H9 (cell line): ENCODE measurements at regions not wholly inside any gene's neighbourhood (a gene's known extent, or its start where the extent isn't known, plus 50 kb on each side); places are given as distances from the start of the nearest gene placed in this dataset.

Experiments
- DNase-seq: peaks from one replicate; pipeline ENCODE4 v3.0.0-alpha.2; 2017
- H2AFZ ChIP-seq: one replicate; pipeline ENCODE4 v1.6.1; 2013; ENCODE audit warnings: mild to moderate bottlenecking, low read length, control low read depth, moderate library complexity
- H2AK5ac ChIP-seq: 2 replicates; pipeline ENCODE4 v1.6.1; 2013; ENCODE audit warnings: low read length, control low read depth, mixed read lengths; ENCODE audit not compliant: insufficient read length
- H2BK120ac ChIP-seq: one replicate; pipeline ENCODE4 v1.6.1; 2013; ENCODE audit warnings: low read depth, mild to moderate bottlenecking, low read length, control low read depth, inconsistent platforms; ENCODE audit not compliant: poor library complexity, severe bottlenecking
- H2BK12ac ChIP-seq: 2 replicates; pipeline ENCODE4 v1.6.1; 2013; ENCODE audit warnings: low read length, control low read depth, mixed read lengths, low read depth; ENCODE audit not compliant: insufficient read length
- H2BK15ac ChIP-seq: 2 replicates; pipeline ENCODE4 v1.6.1; 2013; ENCODE audit warnings: low read depth, low read length, control low read depth
- H2BK20ac ChIP-seq: one replicate; pipeline ENCODE4 v1.6.1; 2013; ENCODE audit warnings: low read depth, mild to moderate bottlenecking, low read length, control low read depth, inconsistent platforms; ENCODE audit not compliant: poor library complexity, severe bottlenecking
- H2BK5ac ChIP-seq: 2 replicates; pipeline ENCODE4 v1.6.1; 2013; ENCODE audit warnings: low read length, control low read depth, mixed read lengths; ENCODE audit not compliant: insufficient read length
- H3K14ac ChIP-seq: 2 replicates; pipeline ENCODE4 v1.6.1; 2013; ENCODE audit warnings: low read length, control low read depth; ENCODE audit not compliant: insufficient read depth
- H3K18ac ChIP-seq: 2 replicates; pipeline ENCODE4 v1.6.1; 2013; ENCODE audit warnings: low read depth, mild to moderate bottlenecking, mixed read lengths, low read length, control low read depth; ENCODE audit not compliant: insufficient read length
- H3K23ac ChIP-seq: 2 replicates; pipeline ENCODE4 v1.6.1; 2013; ENCODE audit warnings: low read length, control low read depth, mixed read lengths, low read depth; ENCODE audit not compliant: insufficient read length
- H3K23me2 ChIP-seq: 2 replicates; pipeline ENCODE4 v1.6.1; 2013; ENCODE audit warnings: low read depth, mild to moderate bottlenecking, mixed read lengths, low read length, control low read depth; ENCODE audit not compliant: insufficient read length, poor library complexity, severe bottlenecking
- H3K27ac ChIP-seq: 2 replicates; pipeline ENCODE4 v1.5.1; 2013; ENCODE audit warnings: low read length, control low read depth, mixed read lengths, low read depth; ENCODE audit not compliant: insufficient read length
- H3K27me3 ChIP-seq: 2 replicates; pipeline ENCODE4 v1.6.1; 2013; ENCODE audit warnings: low read length, control low read depth, inconsistent platforms; ENCODE audit not compliant: insufficient read depth
- H3K4ac ChIP-seq: 2 replicates; pipeline ENCODE4 v1.6.1; 2013; ENCODE audit warnings: low read depth, mild to moderate bottlenecking, control low read depth, inconsistent platforms, low read length, moderate library complexity
- H3K4me1 ChIP-seq: 2 replicates; pipeline ENCODE4 v1.6.1; 2013; ENCODE audit warnings: low read length, control low read depth, inconsistent platforms; ENCODE audit not compliant: insufficient read depth
- H3K4me2 ChIP-seq: 2 replicates; pipeline ENCODE4 v1.6.1; 2013; ENCODE audit warnings: low read length, control low read depth, mixed read lengths; ENCODE audit not compliant: insufficient read length, insufficient read depth
- H3K56ac ChIP-seq: 2 replicates; pipeline ENCODE4 v1.6.1; 2013; ENCODE audit warnings: low read depth, mild to moderate bottlenecking, mixed read lengths, low read length, control low read depth; ENCODE audit not compliant: insufficient read length
- H3K79me1 ChIP-seq: 2 replicates; pipeline ENCODE4 v1.6.1; 2013; ENCODE audit warnings: low read depth, mild to moderate bottlenecking, moderate library complexity, low read length, control low read depth, inconsistent platforms; ENCODE audit not compliant: insufficient read depth, poor library complexity, severe bottlenecking
- H3K79me2 ChIP-seq: 2 replicates; pipeline ENCODE4 v1.6.1; 2013; ENCODE audit warnings: low read length, control low read depth, inconsistent platforms; ENCODE audit not compliant: insufficient read depth
- H3K9ac ChIP-seq: 2 replicates; pipeline ENCODE4 v1.6.1; 2013; ENCODE audit warnings: low read length, control low read depth, mixed read lengths; ENCODE audit not compliant: insufficient read length; ENCODE audit errors: extremely low read depth
- H3K9me3 ChIP-seq: one replicate; pipeline ENCODE4 v1.6.1; 2013; ENCODE audit warnings: low read depth, low read length, inconsistent platforms; ENCODE audit not compliant: control insufficient read depth
- H3T11ph ChIP-seq: one replicate; pipeline ENCODE4 v1.6.1; 2013; ENCODE audit warnings: mild to moderate bottlenecking, low read length, control low read depth, inconsistent platforms
- H4K20me1 ChIP-seq: one replicate; pipeline ENCODE4 v1.6.1; 2013; ENCODE audit not compliant: control insufficient read depth, insufficient read length, insufficient read depth
- H4K5ac ChIP-seq: 2 replicates; pipeline ENCODE4 v1.6.1; 2013; ENCODE audit warnings: low read depth, mild to moderate bottlenecking, mixed read lengths, low read length, control low read depth; ENCODE audit not compliant: insufficient read length
- H4K8ac ChIP-seq: replicated peaks from 2 replicates; pipeline ENCODE4 v1.6.1; 2013; ENCODE audit warnings: low read length, control low read depth, mixed read lengths, low read depth; ENCODE audit not compliant: insufficient read length
- H4K91ac ChIP-seq: 2 replicates; pipeline ENCODE4 v1.6.1; 2013; ENCODE audit warnings: low read depth, mild to moderate bottlenecking, moderate library complexity, mixed read lengths, low read length, control low read depth; ENCODE audit not compliant: insufficient read length
- H3K27ac Mint-ChIP-seq, 3 experiments: 2 replicates in 2 of 3; 3 replicates in 1 of 3; pipeline ENCODE4 v1.8.0; 2020 to 2021; ENCODE audit warnings: mixed read lengths in 3 of 3, mild to moderate bottlenecking in 1 of 3, moderate library complexity in 1 of 3
- H3K27me3 Mint-ChIP-seq: 2 replicates; pipeline ENCODE4 v1.8.0; 2021; ENCODE audit warnings: low read depth, mild to moderate bottlenecking, moderate library complexity, mixed read lengths
- H3K36me3 Mint-ChIP-seq, 3 experiments: 2 replicates in 2 of 3; 3 replicates in 1 of 3; pipeline ENCODE4 v1.8.0; 2020 to 2021; ENCODE audit warnings: low read depth in 3 of 3, mixed read lengths in 3 of 3; ENCODE audit not compliant: insufficient read depth in 1 of 3
- H3K4me1 Mint-ChIP-seq, 2 experiments: 2 replicates each; pipeline ENCODE4 v1.8.0; 2020; ENCODE audit warnings: mixed read lengths in 2 of 2
- H3K4me3 Mint-ChIP-seq, 2 experiments: 2 replicates in 1 of 2; 3 replicates in 1 of 2; pipeline ENCODE4 v1.8.0; 2020 to 2021; ENCODE audit warnings: mild to moderate bottlenecking in 2 of 2, mixed read lengths in 2 of 2, moderate library complexity in 1 of 2
- H3K9me3 Mint-ChIP-seq, 2 experiments: 2 replicates in 1 of 2; 3 replicates in 1 of 2; pipeline ENCODE4 v1.8.0; 2020; ENCODE audit warnings: mild to moderate bottlenecking in 2 of 2, mixed read lengths in 2 of 2, moderate library complexity in 1 of 2
- CTCF ChIP-seq: fragments of 200-600 bp; sonication (generic); conservative IDR thresholded peaks from 3 replicates; pipeline ENCODE4 v1.8.0; 2021; ENCODE audit warnings: antibody characterized with exemption, mild to moderate bottlenecking
- WGBS: extraction: QIAGEN DNeasy Blood & Tissue Kit; methylation state at CpG from one replicate; pipeline ENCODE4 v1.1.7; 2013; ENCODE audit warnings: missing lambda C conversion rate, low lambda C conversion rate, mixed read lengths; ENCODE audit not compliant: insufficient read length; ENCODE audit errors: extremely low coverage; 5-methylcytosine and 5-hydroxymethylcytosine counted together

- Histone ChIP-seq H3K79me1 (no peaks in the 10 kb centered on the region), H3K27me3 (no peaks in the 10 kb centered on the region), H2BK5ac (no peak overlapping the region), H3K4me2 (peak overlapping the region; percentile 9), H3K18ac (no peak overlapping the region), H2BK120ac (no peak overlapping the region), H3K14ac (no peak overlapping the region), H3K4me1 (no peaks in the 10 kb centered on the region; the same call in 1 of the 2 replicates), H3K9me3 (no peaks in the 10 kb centered on the region), H3K9ac (peak overlapping the region; percentile 38), H4K20me1 (no peaks in the 10 kb centered on the region), H3K79me2 (no peaks in the 10 kb centered on the region), H4K5ac (no peak overlapping the region), H3T11ph (no peak overlapping the region), H4K8ac (no peak overlapping the region), H3K56ac (no peak overlapping the region), H3K4ac (no peak overlapping the region), H2AFZ (no peak overlapping the region), H2AK5ac (no peak overlapping the region), H2BK15ac (no peak overlapping the region), H3K23me2 (no peaks in the 10 kb centered on the region), H4K91ac (no peak overlapping the region), H3K23ac (no peak overlapping the region), H2BK12ac (no peak overlapping the region), H3K27ac (no peak overlapping the region), H2BK20ac (no peak overlapping the region)
- Mint-ChIP-seq H3K9me3 (peaks cover 3 to 9% of the 10 kb centered on the region in 2 experiments; a peak in 3 of 5 replicates), H3K4me3 (peak overlapping the region in 1 of 2 experiments; percentile 68; a peak in 3 of 5 replicates), H3K27ac (no peak overlapping the region), H3K36me3 (peaks cover 0 to 17% (median 0%) of the 10 kb centered on the region in 3 experiments; a peak in 3 of 7 replicates), H3K27me3 (peaks cover 5% of the 10 kb centered on the region), H3K4me1 (peaks cover 11 to 15% of the 10 kb centered on the region in 2 experiments)
- no CpG with 5 or more reads among the region's 11 CpGs for WGBS
- TF ChIP-seq CTCF, result no peak
- DNase-seq, result no peak
Observed at GRCh38 chr1:178038372-178038771, 55.5 kb upstream of the RASAL2 start.
